Neural cell (in vitro differentiated cells): ENCODE measurements at regions not wholly inside any gene's neighbourhood (a gene's known extent, or its start where the extent isn't known, plus 50 kb on each side); places are given as distances from the start of the nearest gene placed in this dataset.

Experiments used
- H2AFZ ChIP-seq: fragments of 200-600, 300-800 bp; sonication (generic), shearing (Covaris generic); 2 replicates; pipeline ENCODE4 v1.6.0; 2014; ENCODE audit warnings: low read depth, mild to moderate bottlenecking, antibody characterized with exemption, low read length, moderate library complexity
- H3F3A ChIP-seq: fragments of 200-600 bp; shearing (Covaris generic); 2 replicates; pipeline ENCODE4 v1.6.1; 2016; ENCODE audit warnings: mild to moderate bottlenecking, moderate library complexity, mixed read lengths, antibody characterized with exemption, low read length; ENCODE audit not compliant: insufficient read depth, poor library complexity, severe bottlenecking
- H3K27ac ChIP-seq: fragments of 200-600, 300-800 bp; sonication (generic), shearing (Covaris generic); 2 replicates; pipeline ENCODE4 v1.5.1; 2014; ENCODE audit warnings: mild to moderate bottlenecking, low read length, moderate library complexity
- H3K27me3 ChIP-seq: fragments of 300-800, 200-600 bp; sonication (generic), shearing (Covaris generic); 2 replicates; pipeline ENCODE4 v1.6.0; 2014; ENCODE audit warnings: mild to moderate bottlenecking, low read depth, low read length, moderate library complexity; ENCODE audit not compliant: insufficient read depth
- H3K36me3 ChIP-seq: fragments of 300-800, 200-600 bp; sonication (generic), shearing (Covaris generic); 2 replicates; pipeline ENCODE4 v1.5.1; 2014; ENCODE audit warnings: mild to moderate bottlenecking, antibody characterized with exemption, low read length, moderate library complexity; ENCODE audit not compliant: insufficient read depth
- H3K4me2 ChIP-seq: fragments of 300-800, 200-600 bp; sonication (generic), shearing (Covaris generic); 2 replicates; pipeline ENCODE4 v1.6.0; 2014; ENCODE audit warnings: mild to moderate bottlenecking, low read length
- H3K4me3 ChIP-seq: fragments of 300-800, 200-600 bp; sonication (generic), shearing (Covaris generic); 2 replicates; pipeline ENCODE4 v1.5.1; 2014; ENCODE audit warnings: mild to moderate bottlenecking, low read length, moderate library complexity
- H3K79me2 ChIP-seq: fragments of 200-600 bp; shearing (Covaris generic); replicated peaks from 2 replicates; pipeline ENCODE4 v1.6.0; 2014; ENCODE audit warnings: mild to moderate bottlenecking, low read length, moderate library complexity; ENCODE audit not compliant: insufficient read depth
- H3K9ac ChIP-seq: fragments of 300-800, 200-600 bp; sonication (generic), shearing (Covaris generic); 2 replicates; pipeline ENCODE4 v1.6.1; 2016; ENCODE audit warnings: mild to moderate bottlenecking, low read length, mixed read lengths
- H3K9me2 ChIP-seq: fragments of 200-600 bp; shearing (Covaris generic); 2 replicates; pipeline ENCODE4 v1.6.1; 2016; ENCODE audit warnings: mild to moderate bottlenecking, low read length, mixed read lengths; ENCODE audit not compliant: insufficient read depth
- H3K9me3 ChIP-seq: fragments of 200-600, 300-800 bp; sonication (generic), shearing (Covaris generic); 2 replicates; pipeline ENCODE4 v1.6.1; 2016; ENCODE audit warnings: mild to moderate bottlenecking, mixed run types, low read length, moderate library complexity, mixed read lengths
- H4K20me1 ChIP-seq: fragments of 200-600 bp; shearing (Covaris generic); 2 replicates; pipeline ENCODE4 v1.6.1; 2016; ENCODE audit warnings: mild to moderate bottlenecking, mixed run types; ENCODE audit not compliant: insufficient read depth
- EP300 ChIP-seq: fragments of 450-650 bp; conservative IDR thresholded peaks from 2 replicates; pipeline ENCODE4 v1.6.1; 2014; ENCODE audit warnings: antibody characterized with exemption, mild to moderate bottlenecking, moderate library complexity; ENCODE audit not compliant: poor library complexity, severe bottlenecking
- EZH2 ChIP-seq: fragments of 200-600, 300-800 bp; shearing (Covaris generic), sonication (generic); IDR thresholded peaks from 2 replicates; pipeline ENCODE4 v1.6.1; 2014; ENCODE audit warnings: antibody characterized with exemption, low read length, borderline replicate concordance, mild to moderate bottlenecking; ENCODE audit not compliant: insufficient read depth, poor library complexity, severe bottlenecking
- MXI1 ChIP-seq: fragments of 450-650 bp; conservative IDR thresholded peaks from 2 replicates; pipeline ENCODE4 v1.6.1; 2014; ENCODE audit warnings: antibody characterized with exemption, mild to moderate bottlenecking; ENCODE audit not compliant: poor library complexity, severe bottlenecking
- POLR2AphosphoS5 ChIP-seq: IDR thresholded peaks from 2 replicates; pipeline ENCODE4 v1.6.1; 2012
- RAD21 ChIP-seq: fragments of 450-650 bp; conservative IDR thresholded peaks from 2 replicates; pipeline ENCODE4 v1.6.1; 2014; ENCODE audit warnings: antibody characterized with exemption, mild to moderate bottlenecking, moderate library complexity
- REST ChIP-seq: IDR thresholded peaks from 2 replicates; pipeline ENCODE4 v1.6.1; 2012; ENCODE audit warnings: borderline replicate concordance
- SMC3 ChIP-seq: fragments of 450-650 bp; conservative IDR thresholded peaks from 2 replicates; pipeline ENCODE4 v1.6.1; 2014; ENCODE audit warnings: antibody characterized with exemption, mild to moderate bottlenecking, moderate library complexity; ENCODE audit not compliant: poor library complexity
- TAF1 ChIP-seq: IDR thresholded peaks from 2 replicates; pipeline ENCODE4 v1.6.1; 2012; ENCODE audit warnings: low read depth
- TF ChIP-seq, protein P1 (sequence below): fragments of 450-650 bp; IDR thresholded peaks from 2 replicates; pipeline ENCODE4 v1.5.1; 2014; ENCODE audit warnings: antibody characterized with exemption, mild to moderate bottlenecking, moderate library complexity; ENCODE audit not compliant: poor library complexity, severe bottlenecking

DNA sequence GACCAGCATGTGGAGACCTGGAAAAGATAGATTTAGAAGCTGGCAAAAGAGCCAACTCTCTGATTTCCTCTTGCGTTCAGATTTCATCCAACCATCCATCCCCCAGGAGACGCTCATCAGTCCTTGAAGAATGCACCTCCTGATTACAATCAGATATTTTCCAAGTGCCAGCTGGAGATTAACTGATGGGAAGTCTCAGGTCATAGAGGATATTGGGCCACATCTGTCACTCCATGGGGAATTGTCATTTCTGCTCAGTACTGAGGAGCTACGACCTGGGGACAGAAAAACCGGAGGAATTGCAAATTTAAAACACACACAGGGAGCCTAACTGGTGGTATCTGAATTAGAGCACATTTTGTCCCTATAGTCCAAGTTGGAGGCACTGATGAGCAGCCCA, 496.2 kb upstream of the SULF2 start:
- Histone ChIP-seq H3K4me2 (no peak overlapping the region), H3F3A (no peaks in the 10 kb centered on the region), H3K9me2 (no peaks in the 10 kb centered on the region), H3K27me3 (no peaks in the 10 kb centered on the region), H3K4me3 (no peak overlapping the region), H4K20me1 (no peaks in the 10 kb centered on the region), H2AFZ (no peak overlapping the region), H3K9me3 (no peaks in the 10 kb centered on the region), H3K27ac (no peak overlapping the region), H3K9ac (no peak overlapping the region), H3K36me3 (no peaks in the 10 kb centered on the region), H3K79me2 (no peaks in the 10 kb centered on the region)
- TF ChIP-seq SMC3 (no peak), EP300 (no peak), RAD21 (no peak), MXI1 (no peak), EZH2 (no peak), POLR2AphosphoS5 (no peak), REST (no peak), TAF1 (no peak)
- TF ChIP-seq, protein P1, sequence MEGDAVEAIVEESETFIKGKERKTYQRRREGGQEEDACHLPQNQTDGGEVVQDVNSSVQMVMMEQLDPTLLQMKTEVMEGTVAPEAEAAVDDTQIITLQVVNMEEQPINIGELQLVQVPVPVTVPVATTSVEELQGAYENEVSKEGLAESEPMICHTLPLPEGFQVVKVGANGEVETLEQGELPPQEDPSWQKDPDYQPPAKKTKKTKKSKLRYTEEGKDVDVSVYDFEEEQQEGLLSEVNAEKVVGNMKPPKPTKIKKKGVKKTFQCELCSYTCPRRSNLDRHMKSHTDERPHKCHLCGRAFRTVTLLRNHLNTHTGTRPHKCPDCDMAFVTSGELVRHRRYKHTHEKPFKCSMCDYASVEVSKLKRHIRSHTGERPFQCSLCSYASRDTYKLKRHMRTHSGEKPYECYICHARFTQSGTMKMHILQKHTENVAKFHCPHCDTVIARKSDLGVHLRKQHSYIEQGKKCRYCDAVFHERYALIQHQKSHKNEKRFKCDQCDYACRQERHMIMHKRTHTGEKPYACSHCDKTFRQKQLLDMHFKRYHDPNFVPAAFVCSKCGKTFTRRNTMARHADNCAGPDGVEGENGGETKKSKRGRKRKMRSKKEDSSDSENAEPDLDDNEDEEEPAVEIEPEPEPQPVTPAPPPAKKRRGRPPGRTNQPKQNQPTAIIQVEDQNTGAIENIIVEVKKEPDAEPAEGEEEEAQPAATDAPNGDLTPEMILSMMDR: no peak

DNA sequence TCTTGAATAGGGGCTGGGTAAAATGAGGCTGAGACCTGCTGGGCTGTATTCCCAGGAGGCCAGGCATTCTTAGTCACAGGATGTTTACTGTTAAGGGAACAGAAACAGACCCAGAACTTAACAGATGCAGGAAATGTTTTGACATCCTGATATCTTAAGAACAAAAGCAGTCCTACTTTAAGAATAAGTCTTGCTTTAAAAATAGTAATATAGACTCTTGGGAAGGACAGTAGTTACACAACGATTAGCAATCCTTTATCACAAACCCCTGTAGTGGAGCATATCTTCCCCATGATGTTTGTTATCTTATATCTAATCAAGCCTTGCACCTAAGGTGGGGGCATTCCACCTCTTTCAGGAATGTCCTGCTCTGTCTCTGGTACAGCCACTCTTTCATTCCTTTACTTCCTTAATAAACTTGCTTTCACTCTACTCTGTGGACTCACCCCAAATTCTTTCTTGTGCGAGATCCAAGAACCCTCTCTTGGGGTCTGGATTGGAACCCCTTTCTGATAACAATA, 493.7 kb upstream of the SULF2 start:
- no peaks in the 10 kb centered on the region for H3F3A ChIP-seq
- H3K9me3 ChIP-seq: no peaks in the 10 kb centered on the region
- no peaks in the 10 kb centered on the region for H3K9me2 ChIP-seq
- H3K4me3 ChIP-seq: no peak overlapping the region
- H3K79me2 ChIP-seq: no peaks in the 10 kb centered on the region
- no peak overlapping the region for H3K4me2 ChIP-seq
- H4K20me1 ChIP-seq: no peaks in the 10 kb centered on the region
- no peaks in the 10 kb centered on the region for H3K27me3 ChIP-seq
- H3K9ac ChIP-seq: no peak overlapping the region
- TF ChIP-seq EZH2 (no peak), SMC3 (no peak), TAF1 (no peak), POLR2AphosphoS5 (no peak)
- TF ChIP-seq, protein P1: no peak
- no peaks in the 10 kb centered on the region for H3K36me3 ChIP-seq
- no peak overlapping the region for H3K27ac ChIP-seq
- H2AFZ ChIP-seq: no peak overlapping the region
